ENCODE measurements at regions not wholly inside any gene's neighbourhood (a gene's known extent, or its start where the extent isn't known, plus 50 kb on each side); places are given as distances from the start of the nearest gene placed in this dataset.
"Not testable (repeated sequence)": the region's sequence is repeated elsewhere in the genome, so short reads cannot be mapped to it uniquely, and the experiment has no call there.

- no peak for DNase-seq
Measured at GRCh38 chr1:195909061-195909460, 699.2 kb downstream of the KCNT2 start.

GRCh38 chr1:195908121-195908520 is 700.1 kb downstream of the KCNT2 start:
- DNase-seq, result no peak

- DNase-seq, result no peak
Measured at GRCh38 chr1:195903203-195903602, 705.0 kb downstream of the KCNT2 start.

GRCh38 chr1:195902779-195903178 is 705.5 kb downstream of the KCNT2 start:
- no peak for DNase-seq

GRCh38 chr1:195899762-195900352 is 708.4 kb downstream of the KCNT2 start:
- DNase-seq, result no peak

GRCh38 chr1:195898924-195899323 is 709.3 kb downstream of the KCNT2 start:
- DNase-seq, result no peak

- no peak for DNase-seq
Measured at GRCh38 chr1:195898373-195898772, 709.9 kb downstream of the KCNT2 start.

GRCh38 chr1:195897076-195897475 is 711.2 kb downstream of the KCNT2 start:
- DNase-seq, result no peak

- no peak for DNase-seq
Measured at GRCh38 chr1:195894411-195894810, 713.8 kb downstream of the KCNT2 start.

GRCh38 chr1:195886000-195886399 is 722.2 kb downstream of the KCNT2 start:
- DNase-seq, result no peak

GRCh38 chr1:195878478-195878877 is 729.8 kb downstream of the KCNT2 start:
- DNase-seq, result no peak

GRCh38 chr1:195876792-195877191 is 731.4 kb downstream of the KCNT2 start:
- no peak for DNase-seq

GRCh38 chr1:195872376-195872775 is 735.9 kb downstream of the KCNT2 start:
- no peak for DNase-seq

- no peak for DNase-seq
Measured at GRCh38 chr1:195867638-195868037, 740.6 kb downstream of the KCNT2 start.

- no peak for DNase-seq
Measured at GRCh38 chr1:195866781-195867222, 741.4 kb downstream of the KCNT2 start.

- no peak for DNase-seq
Measured at GRCh38 chr1:195866091-195866780, 742.0 kb downstream of the KCNT2 start.

- no peak for DNase-seq
Measured at GRCh38 chr1:195851804-195852203, 756.4 kb downstream of the KCNT2 start.

GRCh38 chr1:195851016-195851601 is 757.1 kb downstream of the KCNT2 start:
- DNase-seq, result no peak

- DNase-seq, result no peak
Measured at GRCh38 chr1:195849180-195849579, 759.1 kb downstream of the KCNT2 start.

GRCh38 chr1:195847957-195848875 is 760.0 kb downstream of the KCNT2 start:
- DNase-seq, result not testable (repeated sequence)

- DNase-seq, result no peak
Measured at GRCh38 chr1:195831789-195832188, 776.5 kb downstream of the KCNT2 start.

GRCh38 chr1:195828325-195828724 is 779.9 kb downstream of the KCNT2 start:
- DNase-seq, result no peak

- no peak for DNase-seq
Measured at GRCh38 chr1:195820925-195821324, 787.3 kb downstream of the KCNT2 start.

All from activated effector memory CD4-positive, alpha-beta T cell treated with Interleukin-2 at 50 U/mL for 16 hours (primary cell).